ENCODE measurements at regions not wholly inside any gene's neighbourhood (a gene's known extent, or its start where the extent isn't known, plus 50 kb on each side); places are given as distances from the start of the nearest gene placed in this dataset.

GRCh38 chr6:112560651-112561050, 213.5 kb downstream of the RFPL4B start:
- no peaks in the 10 kb centered on the region for H3K36me3 ChIP-seq
- no peaks in the 10 kb centered on the region for H3K27me3 ChIP-seq
- H3K9me3 ChIP-seq = no peaks in the 10 kb centered on the region
- H3K4me3 ChIP-seq = no peak overlapping the region
- peaks cover 0 to 21% of the 10 kb centered on the region in 2 donors for H3K4me1 ChIP-seq
- no peak overlapping the region for H3K27ac ChIP-seq
- TF ChIP-seq, protein P1, sequence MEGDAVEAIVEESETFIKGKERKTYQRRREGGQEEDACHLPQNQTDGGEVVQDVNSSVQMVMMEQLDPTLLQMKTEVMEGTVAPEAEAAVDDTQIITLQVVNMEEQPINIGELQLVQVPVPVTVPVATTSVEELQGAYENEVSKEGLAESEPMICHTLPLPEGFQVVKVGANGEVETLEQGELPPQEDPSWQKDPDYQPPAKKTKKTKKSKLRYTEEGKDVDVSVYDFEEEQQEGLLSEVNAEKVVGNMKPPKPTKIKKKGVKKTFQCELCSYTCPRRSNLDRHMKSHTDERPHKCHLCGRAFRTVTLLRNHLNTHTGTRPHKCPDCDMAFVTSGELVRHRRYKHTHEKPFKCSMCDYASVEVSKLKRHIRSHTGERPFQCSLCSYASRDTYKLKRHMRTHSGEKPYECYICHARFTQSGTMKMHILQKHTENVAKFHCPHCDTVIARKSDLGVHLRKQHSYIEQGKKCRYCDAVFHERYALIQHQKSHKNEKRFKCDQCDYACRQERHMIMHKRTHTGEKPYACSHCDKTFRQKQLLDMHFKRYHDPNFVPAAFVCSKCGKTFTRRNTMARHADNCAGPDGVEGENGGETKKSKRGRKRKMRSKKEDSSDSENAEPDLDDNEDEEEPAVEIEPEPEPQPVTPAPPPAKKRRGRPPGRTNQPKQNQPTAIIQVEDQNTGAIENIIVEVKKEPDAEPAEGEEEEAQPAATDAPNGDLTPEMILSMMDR (IDR thresholded peaks at IDR 0.05) = no peak
- DNase-seq (ENCODE audit: low spot score) = no peak

GRCh38 chr6:112562301-112563231, 215.4 kb downstream of the RFPL4B start:
- no peaks in the 10 kb centered on the region for H3K9me3 ChIP-seq
- peaks cover 0 to 21% of the 10 kb centered on the region in 2 donors for H3K4me1 ChIP-seq
- H3K36me3 ChIP-seq = no peaks in the 10 kb centered on the region
- H3K27ac ChIP-seq = peak overlapping the region; percentile 48 to 87
- H3K4me3 ChIP-seq = no peak overlapping the region
- DNase-seq (ENCODE audit: low spot score) = no peak
- TF ChIP-seq, protein P1 (IDR thresholded peaks at IDR 0.05) = no peak
- H3K27me3 ChIP-seq = no peaks in the 10 kb centered on the region

GRCh38 chr6:112563368-112563767, 216.2 kb downstream of the RFPL4B start:
- Histone ChIP-seq H3K36me3 (no peaks in the 10 kb centered on the region), H3K27me3 (no peaks in the 10 kb centered on the region), H3K27ac (peak overlapping the region; percentile 48 to 87), H3K4me3 (no peak overlapping the region), H3K4me1 (peaks cover 0 to 21% of the 10 kb centered on the region in 2 donors), H3K9me3 (no peaks in the 10 kb centered on the region)
- DNase-seq (ENCODE audit: low spot score) = no peak
- TF ChIP-seq, protein P1 (IDR thresholded peaks at IDR 0.05) = no peak

- H3K27ac ChIP-seq = no peak overlapping the region
- H3K36me3 ChIP-seq = no peaks in the 10 kb centered on the region
- peaks cover 0 to 7% of the 10 kb centered on the region in 2 donors for H3K4me1 ChIP-seq
- no peak overlapping the region for H3K4me3 ChIP-seq
- no peaks in the 10 kb centered on the region for H3K9me3 ChIP-seq
- no peaks in the 10 kb centered on the region for H3K27me3 ChIP-seq
- no peak for DNase-seq (ENCODE audit: low spot score)
- TF ChIP-seq, protein P1 (IDR thresholded peaks at IDR 0.05) = no peak
Observed at GRCh38 chr6:112568066-112568465, 220.9 kb downstream of the RFPL4B start.

GRCh38 chr6:112571488-112572270, 224.5 kb downstream of the RFPL4B start:
- DNase-seq (ENCODE audit: low spot score) = no peak
- Histone ChIP-seq H3K36me3 (no peaks in the 10 kb centered on the region), H3K27me3 (no peaks in the 10 kb centered on the region), H3K27ac (peak overlapping the region in 1 of 2 donors; percentile 56), H3K4me1 (no peaks in the 10 kb centered on the region), H3K4me3 (no peak overlapping the region), H3K9me3 (no peaks in the 10 kb centered on the region)
- TF ChIP-seq, protein P1 (IDR thresholded peaks at IDR 0.05) = no peak
